Cardiac fibroblast (primary cell): ENCODE measurements at regions not wholly inside any gene's neighbourhood (a gene's known extent, or its start where the extent isn't known, plus 50 kb on each side); places are given as distances from the start of the nearest gene placed in this dataset.

Source experiments
- DNase-seq, 2 donors: peaks; one replicate each; pipeline versions ENCODE4 v3.0.0 to v3.0.0-alpha.2; 2010; ENCODE audit warnings: low read depth in 2 of 2
- H3K4me3 ChIP-seq, 2 donors: replicated peaks in 1 of 2; 1 replicate in 1 of 2; 2 replicates in 1 of 2; pipeline ENCODE4 v1.5.1; 2011; ENCODE audit warnings: low read depth in 2 of 2, low read length in 2 of 2, mild to moderate bottlenecking in 2 of 2, moderate library complexity in 1 of 2
- TF ChIP-seq, protein P1 (sequence below): IDR thresholded peaks from one replicate; pipeline ENCODE4 v1.5.1; 2011; ENCODE audit warnings: low read depth, mild to moderate bottlenecking, low read length, inconsistent platforms

- TF ChIP-seq, protein P1, sequence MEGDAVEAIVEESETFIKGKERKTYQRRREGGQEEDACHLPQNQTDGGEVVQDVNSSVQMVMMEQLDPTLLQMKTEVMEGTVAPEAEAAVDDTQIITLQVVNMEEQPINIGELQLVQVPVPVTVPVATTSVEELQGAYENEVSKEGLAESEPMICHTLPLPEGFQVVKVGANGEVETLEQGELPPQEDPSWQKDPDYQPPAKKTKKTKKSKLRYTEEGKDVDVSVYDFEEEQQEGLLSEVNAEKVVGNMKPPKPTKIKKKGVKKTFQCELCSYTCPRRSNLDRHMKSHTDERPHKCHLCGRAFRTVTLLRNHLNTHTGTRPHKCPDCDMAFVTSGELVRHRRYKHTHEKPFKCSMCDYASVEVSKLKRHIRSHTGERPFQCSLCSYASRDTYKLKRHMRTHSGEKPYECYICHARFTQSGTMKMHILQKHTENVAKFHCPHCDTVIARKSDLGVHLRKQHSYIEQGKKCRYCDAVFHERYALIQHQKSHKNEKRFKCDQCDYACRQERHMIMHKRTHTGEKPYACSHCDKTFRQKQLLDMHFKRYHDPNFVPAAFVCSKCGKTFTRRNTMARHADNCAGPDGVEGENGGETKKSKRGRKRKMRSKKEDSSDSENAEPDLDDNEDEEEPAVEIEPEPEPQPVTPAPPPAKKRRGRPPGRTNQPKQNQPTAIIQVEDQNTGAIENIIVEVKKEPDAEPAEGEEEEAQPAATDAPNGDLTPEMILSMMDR, result no peak
- no peak overlapping the region for H3K4me3 ChIP-seq
- peak; percentile 24 to 56 for DNase-seq
Measured at GRCh38 chr2:52135235-52135634, 1103.3 kb upstream of the NRXN1 start.

DNA sequence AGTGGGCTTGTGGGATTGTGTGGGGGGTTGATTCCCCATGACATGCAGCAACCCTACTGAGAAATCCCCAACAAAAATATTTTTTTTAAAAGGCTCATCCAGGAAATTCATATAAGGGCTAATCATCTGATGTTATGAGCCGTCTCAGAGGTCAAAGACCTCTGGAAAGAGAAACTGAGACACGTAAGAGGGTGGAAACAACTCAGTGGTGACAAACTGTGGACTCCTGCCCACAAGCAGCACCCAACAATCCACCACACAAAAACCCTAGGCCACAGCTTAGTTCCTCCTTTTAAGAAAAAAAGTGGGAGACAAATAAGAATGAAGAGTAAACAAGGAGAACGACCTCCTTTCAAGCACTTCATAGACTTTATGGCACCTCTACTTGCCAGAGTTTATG is 1096.1 kb upstream of the NRXN1 start:
- DNase-seq, result peak; percentile 2 to 50
- H3K4me3 ChIP-seq, result no peak overlapping the region
- TF ChIP-seq, protein P1, result no peak

GRCh38 chr2:52127527-52127926 is 1095.6 kb upstream of the NRXN1 start:
- TF ChIP-seq, protein P1, result no peak
- H3K4me3 ChIP-seq, result no peak overlapping the region
- DNase-seq, result no peak

DNA sequence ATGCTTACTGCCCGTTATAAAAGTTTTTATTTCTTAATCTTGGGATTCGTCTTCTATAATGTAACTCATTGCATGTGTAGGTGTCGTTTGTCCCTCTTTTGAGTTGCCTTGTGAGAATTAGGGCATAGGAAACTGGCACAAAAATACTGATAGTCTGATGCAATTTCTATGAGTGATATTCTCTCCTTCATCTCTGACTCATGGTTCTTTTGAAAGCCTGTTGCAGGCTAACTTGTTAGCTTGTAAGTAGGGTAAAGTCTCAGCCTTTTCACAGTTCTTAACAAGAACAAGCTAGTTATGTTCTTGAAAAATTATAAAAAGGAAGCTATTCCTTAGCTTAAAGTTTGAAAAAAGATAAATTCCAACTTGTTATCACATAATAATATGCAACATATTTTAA is 1085.4 kb upstream of the NRXN1 start:
- TF ChIP-seq, protein P1, result no peak
- no peak overlapping the region for H3K4me3 ChIP-seq
- DNase-seq, result peak; percentile 41 to 73

GRCh38 chr2:52115750-52116149 is 1083.8 kb upstream of the NRXN1 start:
- DNase-seq, result no peak
- TF ChIP-seq, protein P1, result no peak
- no peak overlapping the region for H3K4me3 ChIP-seq

GRCh38 chr2:52113338-52113737 is 1081.4 kb upstream of the NRXN1 start:
- no peak overlapping the region for H3K4me3 ChIP-seq
- TF ChIP-seq, protein P1, result no peak
- peak; percentile 9 to 16 for DNase-seq

DNA sequence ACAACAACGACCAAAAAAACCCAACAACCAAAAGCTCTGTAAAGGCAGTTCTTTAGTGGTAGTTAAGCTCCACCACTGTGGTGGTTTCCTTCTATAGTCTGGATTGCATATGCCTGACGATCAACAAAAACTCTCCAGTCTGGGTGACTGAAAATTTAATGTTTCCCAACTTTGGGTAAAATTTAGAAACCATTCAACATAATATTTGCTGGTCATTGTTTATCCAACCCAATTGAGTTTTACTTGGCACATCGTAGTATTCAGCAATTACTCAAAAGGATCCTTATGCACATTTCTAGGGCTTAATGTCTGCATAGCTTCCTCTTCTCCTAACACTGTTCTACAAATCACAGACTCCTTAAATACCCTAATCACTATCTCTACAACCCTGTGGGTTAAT is 1080.2 kb upstream of the NRXN1 start:
- no peak overlapping the region for H3K4me3 ChIP-seq
- TF ChIP-seq, protein P1, result no peak
- peak in 1 of 2 donors; percentile 20 for DNase-seq
